Glutamatergic neuron (in vitro differentiated cells): ENCODE measurements at regions not wholly inside any gene's neighbourhood (a gene's known extent, or its start where the extent isn't known, plus 50 kb on each side); places are given as distances from the start of the nearest gene placed in this dataset.

Experiments used
- DNase-seq: peaks from one replicate; pipeline ENCODE4 v3.0.0; 2022
- H3K27ac Mint-ChIP-seq: one replicate; pipeline ENCODE4 v1.8.0; 2020; ENCODE audit warnings: mild to moderate bottlenecking, mixed read lengths, inconsistent platforms; ENCODE audit not compliant: unreplicated experiment
- H3K27me3 Mint-ChIP-seq: one replicate; pipeline ENCODE4 v1.8.0; 2020; ENCODE audit warnings: mild to moderate bottlenecking, moderate library complexity, mixed read lengths, inconsistent platforms; ENCODE audit not compliant: unreplicated experiment
- H3K36me3 Mint-ChIP-seq: one replicate; pipeline ENCODE4 v1.8.0; 2020; ENCODE audit warnings: mild to moderate bottlenecking, mixed read lengths, inconsistent platforms; ENCODE audit not compliant: unreplicated experiment
- H3K4me1 Mint-ChIP-seq: one replicate; pipeline ENCODE4 v1.8.0; 2020; ENCODE audit warnings: mild to moderate bottlenecking, low read depth, mixed read lengths, inconsistent platforms; ENCODE audit not compliant: unreplicated experiment
- H3K4me3 Mint-ChIP-seq: one replicate; pipeline ENCODE4 v1.8.0; 2020; ENCODE audit warnings: mild to moderate bottlenecking, mixed read lengths, inconsistent platforms; ENCODE audit not compliant: unreplicated experiment
- H3K9me3 Mint-ChIP-seq: one replicate; pipeline ENCODE4 v1.8.0; 2020; ENCODE audit warnings: mild to moderate bottlenecking, moderate library complexity, mixed read lengths, inconsistent platforms; ENCODE audit not compliant: unreplicated experiment
- TF ChIP-seq, protein P1 (sequence below): fragments of 200-600 bp; sonication (generic); IDR thresholded peaks from one replicate; pipeline ENCODE4 v1.5.0; 2021; ENCODE audit not compliant: partially characterized antibody, unreplicated experiment

DNA sequence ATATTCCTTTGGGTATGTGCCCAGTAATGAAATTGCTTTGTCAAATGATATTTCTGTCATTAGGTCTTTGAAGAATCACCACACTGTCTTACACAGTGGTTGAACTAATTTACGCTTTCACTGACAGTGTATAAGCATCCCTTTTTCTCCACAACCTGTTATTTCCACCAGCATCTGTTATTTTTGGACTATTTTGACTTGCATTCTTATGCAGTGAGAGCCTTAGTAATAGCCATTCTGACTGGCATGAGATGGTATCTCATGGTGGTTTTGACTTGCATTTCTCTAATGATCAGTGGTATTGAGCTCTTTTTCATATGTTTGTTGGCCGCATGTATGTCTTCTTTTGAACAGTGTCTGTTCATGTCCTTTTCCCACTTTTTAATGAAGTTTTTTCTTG lies 92.0 kb upstream of the SPATA13 start:
- H3K4me3 Mint-ChIP-seq, result no peak overlapping the region
- no peak for DNase-seq
- H3K27ac Mint-ChIP-seq, result no peak overlapping the region
- peaks cover under 1% of the 10 kb centered on the region for H3K27me3 Mint-ChIP-seq
- TF ChIP-seq, protein P1, sequence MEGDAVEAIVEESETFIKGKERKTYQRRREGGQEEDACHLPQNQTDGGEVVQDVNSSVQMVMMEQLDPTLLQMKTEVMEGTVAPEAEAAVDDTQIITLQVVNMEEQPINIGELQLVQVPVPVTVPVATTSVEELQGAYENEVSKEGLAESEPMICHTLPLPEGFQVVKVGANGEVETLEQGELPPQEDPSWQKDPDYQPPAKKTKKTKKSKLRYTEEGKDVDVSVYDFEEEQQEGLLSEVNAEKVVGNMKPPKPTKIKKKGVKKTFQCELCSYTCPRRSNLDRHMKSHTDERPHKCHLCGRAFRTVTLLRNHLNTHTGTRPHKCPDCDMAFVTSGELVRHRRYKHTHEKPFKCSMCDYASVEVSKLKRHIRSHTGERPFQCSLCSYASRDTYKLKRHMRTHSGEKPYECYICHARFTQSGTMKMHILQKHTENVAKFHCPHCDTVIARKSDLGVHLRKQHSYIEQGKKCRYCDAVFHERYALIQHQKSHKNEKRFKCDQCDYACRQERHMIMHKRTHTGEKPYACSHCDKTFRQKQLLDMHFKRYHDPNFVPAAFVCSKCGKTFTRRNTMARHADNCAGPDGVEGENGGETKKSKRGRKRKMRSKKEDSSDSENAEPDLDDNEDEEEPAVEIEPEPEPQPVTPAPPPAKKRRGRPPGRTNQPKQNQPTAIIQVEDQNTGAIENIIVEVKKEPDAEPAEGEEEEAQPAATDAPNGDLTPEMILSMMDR, result no peak
- H3K36me3 Mint-ChIP-seq, result no peaks in the 10 kb centered on the region
- H3K9me3 Mint-ChIP-seq, result no peaks in the 10 kb centered on the region
- peaks cover 3% of the 10 kb centered on the region for H3K4me1 Mint-ChIP-seq

DNA sequence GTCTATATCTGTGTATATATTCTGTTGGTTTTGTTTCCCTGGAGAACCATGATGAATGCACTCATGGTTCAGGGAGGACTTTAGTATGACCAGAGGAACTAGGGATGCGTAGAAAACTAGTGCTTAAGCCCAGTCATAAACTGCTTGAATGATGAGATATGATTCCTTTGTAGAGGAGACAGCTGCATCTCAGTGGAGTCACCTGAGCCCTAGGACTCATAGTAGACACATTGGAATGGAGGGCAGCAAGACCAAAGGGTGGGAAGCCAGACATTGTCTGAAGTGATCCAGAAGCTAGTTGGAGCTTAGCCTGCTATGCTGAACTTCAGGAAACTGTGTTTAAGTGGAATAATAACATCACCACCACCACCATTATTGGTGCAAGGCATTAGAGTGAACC lies 89.5 kb upstream of the SPATA13 start:
- no peaks in the 10 kb centered on the region for H3K9me3 Mint-ChIP-seq
- H3K27me3 Mint-ChIP-seq, result no peaks in the 10 kb centered on the region
- H3K36me3 Mint-ChIP-seq, result no peaks in the 10 kb centered on the region
- TF ChIP-seq, protein P1, result no peak
- H3K27ac Mint-ChIP-seq, result no peak overlapping the region
- H3K4me1 Mint-ChIP-seq, result peaks cover 2% of the 10 kb centered on the region
- H3K4me3 Mint-ChIP-seq, result no peak overlapping the region
- DNase-seq, result no peak

DNA sequence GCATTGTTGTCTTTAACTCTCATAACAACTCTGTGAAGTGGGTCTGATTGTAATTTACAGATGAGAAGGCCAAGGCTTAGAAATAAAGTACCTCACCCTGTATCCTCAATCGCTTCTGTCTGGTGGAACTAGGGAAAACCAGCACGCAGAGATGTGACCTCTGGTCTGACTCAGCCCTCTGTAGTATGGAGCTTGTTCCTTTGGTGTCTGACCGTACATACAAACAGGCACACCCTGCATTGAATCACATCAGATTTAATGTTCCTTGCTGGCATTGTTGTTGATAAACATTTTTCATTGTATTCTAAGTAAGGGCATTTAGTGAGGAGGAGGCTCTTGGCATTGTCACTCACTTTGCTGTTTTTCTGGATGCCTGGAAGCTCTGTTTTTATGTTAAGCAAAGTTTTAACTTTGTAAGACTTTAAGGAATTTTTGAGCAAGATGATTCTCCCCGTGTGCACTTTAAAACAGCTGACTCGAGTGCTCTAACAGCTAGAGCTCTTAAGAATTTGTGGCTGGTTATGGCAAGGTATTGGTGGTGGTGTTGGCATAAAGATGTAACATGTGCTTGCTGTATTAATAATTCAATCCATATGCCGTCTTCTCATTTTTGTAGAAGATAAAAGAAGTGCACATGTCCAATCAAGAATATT lies 89.0 kb upstream of the SPATA13 start:
- H3K9me3 Mint-ChIP-seq, result no peaks in the 10 kb centered on the region
- H3K4me3 Mint-ChIP-seq, result no peak overlapping the region
- H3K27me3 Mint-ChIP-seq, result no peaks in the 10 kb centered on the region
- no peaks in the 10 kb centered on the region for H3K36me3 Mint-ChIP-seq
- peaks cover 6% of the 10 kb centered on the region for H3K4me1 Mint-ChIP-seq
- no peak for DNase-seq
- no peak overlapping the region for H3K27ac Mint-ChIP-seq
- TF ChIP-seq, protein P1, result no peak

DNA sequence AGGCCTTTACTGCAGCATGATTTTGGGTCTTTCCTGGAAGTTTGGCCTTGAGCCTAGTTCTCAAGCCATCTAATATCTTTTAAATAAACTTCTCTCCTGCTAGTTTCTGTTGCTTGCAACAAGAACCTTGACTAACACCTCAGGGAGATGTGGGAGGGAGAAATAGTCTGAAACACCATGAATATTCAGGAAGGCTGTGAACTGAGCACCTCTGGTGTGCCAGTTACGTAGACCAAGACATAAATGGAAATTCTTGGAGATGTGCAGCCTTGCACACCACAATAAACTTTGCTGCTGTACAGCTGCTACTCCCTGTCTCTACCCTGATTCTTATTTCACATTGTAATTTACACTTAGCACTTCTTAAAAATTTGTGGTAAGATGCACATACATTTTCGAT lies 86.9 kb upstream of the SPATA13 start:
- no peaks in the 10 kb centered on the region for H3K9me3 Mint-ChIP-seq
- H3K27me3 Mint-ChIP-seq, result peaks cover 2% of the 10 kb centered on the region
- no peak overlapping the region for H3K27ac Mint-ChIP-seq
- peaks cover 2% of the 10 kb centered on the region for H3K36me3 Mint-ChIP-seq
- no peak for DNase-seq
- TF ChIP-seq, protein P1, result no peak
- H3K4me3 Mint-ChIP-seq, result no peak overlapping the region
- peaks cover 8% of the 10 kb centered on the region for H3K4me1 Mint-ChIP-seq

DNA sequence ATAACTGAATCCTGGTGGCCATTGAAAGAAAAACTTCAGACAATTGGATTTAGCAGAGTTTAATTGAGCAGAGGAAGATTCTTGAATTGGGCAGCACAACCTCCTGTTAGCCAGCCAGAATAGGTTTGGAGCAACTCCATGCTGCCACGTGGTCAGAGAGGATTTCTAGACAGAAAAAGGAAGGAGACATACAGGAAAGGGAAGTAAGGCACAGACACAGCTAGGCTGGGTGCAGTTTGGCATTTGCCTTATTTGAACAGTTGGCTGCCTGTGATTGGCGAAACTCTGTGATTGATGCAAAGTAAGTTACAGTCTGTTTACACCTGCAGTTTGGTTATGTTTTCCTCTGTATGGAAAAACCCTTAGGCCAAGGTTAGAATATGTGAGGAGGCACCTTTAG lies 85.8 kb upstream of the SPATA13 start:
- peaks cover 8% of the 10 kb centered on the region for H3K4me1 Mint-ChIP-seq
- H3K27me3 Mint-ChIP-seq, result peaks cover 2% of the 10 kb centered on the region
- H3K27ac Mint-ChIP-seq, result no peak overlapping the region
- H3K9me3 Mint-ChIP-seq, result no peaks in the 10 kb centered on the region
- TF ChIP-seq, protein P1, result no peak
- H3K4me3 Mint-ChIP-seq, result no peak overlapping the region
- peaks cover 5% of the 10 kb centered on the region for H3K36me3 Mint-ChIP-seq
- no peak for DNase-seq
